ENCODE measurements at regions not wholly inside any gene's neighbourhood (a gene's known extent, or its start where the extent isn't known, plus 50 kb on each side); places are given as distances from the start of the nearest gene placed in this dataset.

- Histone ChIP-seq H3K4me2 (ENCODE audit: control insufficient read depth, extremely low read depth, insufficient read depth, low read depth, low read length) (no peak overlapping the region), H3K27ac (ENCODE audit: control insufficient read depth, insufficient read depth, low read length) (no peak overlapping the region), H2AFZ (ENCODE audit: control insufficient read depth, low read length) (no peak overlapping the region), H3K79me2 (ENCODE audit: control insufficient read depth, insufficient read depth, low read length) (no peaks in the 10 kb centered on the region), H3K4me3 (ENCODE audit: control insufficient read depth in 2 of 3, extremely low read depth in 1 of 3, insufficient read depth in 2 of 3, low read depth in 1 of 3, low read length in 3 of 3) (no peak overlapping the region), H3K9me1 (ENCODE audit: control insufficient read depth, extremely low read depth, insufficient read depth, low read length) (no peaks in the 10 kb centered on the region), H3K4me1 (ENCODE audit: control insufficient read depth, extremely low read depth, insufficient read depth, low read length) (peaks cover 4% of the 10 kb centered on the region), H3K36me3 (ENCODE audit: control insufficient read depth in 2 of 2, extremely low read depth in 1 of 2, insufficient read depth in 2 of 2, low read length in 2 of 2) (no peaks in the 10 kb centered on the region), H3K9ac (ENCODE audit: control insufficient read depth, extremely low read depth, insufficient read depth, low read length) (no peak overlapping the region), H3K27me3 (ENCODE audit: control insufficient read depth, extremely low read depth, insufficient read depth, low read length) (peaks cover 47% of the 10 kb centered on the region), H4K20me1 (ENCODE audit: control insufficient read depth, extremely low read depth, insufficient read depth, low read length) (no peaks in the 10 kb centered on the region), H3K9me3 (ENCODE audit: control insufficient read depth, low read depth, low read length) (no peaks in the 10 kb centered on the region)
- dilution Hi-C loops (cut with MboI; ENCODE audit: extremely low pct_ligation_motif_present, low sequenced_read_pairs) = no loop called here
- no peak for TF ChIP-seq EZH2 (IDR thresholded peaks at IDR 0.05; ENCODE audit: low read length)
- no peak for TF ChIP-seq CTCF (optimal IDR thresholded peaks at IDR 0.05 in 1 of 3, IDR thresholded peaks at IDR 0.05 in 1 of 3, conservative IDR thresholded peaks at IDR 0.05 in 1 of 3; ENCODE audit: extremely low read depth in 1 of 3, insufficient read depth in 2 of 3, low read length in 3 of 3)
- DNase-seq (ENCODE audit: low read depth, low spot score) = no peak
- FAIRE-seq = no peak
These were observed 77.3 kb upstream of the TBCA start for GRCh38 chr5:77853353-77853907.

- Histone ChIP-seq H4K20me1 (ENCODE audit: control insufficient read depth, extremely low read depth, insufficient read depth, low read length) (no peaks in the 10 kb centered on the region), H2AFZ (ENCODE audit: control insufficient read depth, low read length) (no peak overlapping the region), H3K9me3 (ENCODE audit: control insufficient read depth, low read depth, low read length) (no peaks in the 10 kb centered on the region), H3K4me1 (ENCODE audit: control insufficient read depth, extremely low read depth, insufficient read depth, low read length) (peaks cover 4% of the 10 kb centered on the region), H3K4me2 (ENCODE audit: control insufficient read depth, extremely low read depth, insufficient read depth, low read depth, low read length) (peak overlapping the region; percentile 74), H3K27me3 (ENCODE audit: control insufficient read depth, extremely low read depth, insufficient read depth, low read length) (peaks cover 51% of the 10 kb centered on the region), H3K9ac (ENCODE audit: control insufficient read depth, extremely low read depth, insufficient read depth, low read length) (no peak overlapping the region), H3K9me1 (ENCODE audit: control insufficient read depth, extremely low read depth, insufficient read depth, low read length) (no peaks in the 10 kb centered on the region), H3K79me2 (ENCODE audit: control insufficient read depth, insufficient read depth, low read length) (no peaks in the 10 kb centered on the region), H3K27ac (ENCODE audit: control insufficient read depth, insufficient read depth, low read length) (no peak overlapping the region), H3K4me3 (ENCODE audit: control insufficient read depth in 2 of 3, extremely low read depth in 1 of 3, insufficient read depth in 2 of 3, low read depth in 1 of 3, low read length in 3 of 3) (peak overlapping the region in 1 of 3 experiments; percentile 65), H3K36me3 (ENCODE audit: control insufficient read depth in 2 of 2, extremely low read depth in 1 of 2, insufficient read depth in 2 of 2, low read length in 2 of 2) (no peaks in the 10 kb centered on the region)
- no peak for TF ChIP-seq CTCF (optimal IDR thresholded peaks at IDR 0.05 in 1 of 3, IDR thresholded peaks at IDR 0.05 in 1 of 3, conservative IDR thresholded peaks at IDR 0.05 in 1 of 3; ENCODE audit: extremely low read depth in 1 of 3, insufficient read depth in 2 of 3, low read length in 3 of 3)
- no peak for TF ChIP-seq EZH2 (IDR thresholded peaks at IDR 0.05; ENCODE audit: low read length)
- FAIRE-seq (no peak), DNase-seq (ENCODE audit: low read depth, low spot score) (no peak)
- dilution Hi-C loops (cut with MboI; ENCODE audit: extremely low pct_ligation_motif_present, low sequenced_read_pairs) = no loop called here
These were observed 76.6 kb upstream of the TBCA start for GRCh38 chr5:77852514-77853352.

Data from keratinocyte (primary cell).